GM18499 (cell line): ENCODE measurements at regions not wholly inside any gene's neighbourhood (a gene's known extent, or its start where the extent isn't known, plus 50 kb on each side); places are given as distances from the start of the nearest gene placed in this dataset.
"Not testable (repeated sequence)": the region's sequence is repeated elsewhere in the genome, so short reads cannot be mapped to it uniquely, and the experiment has no call there.

Experiments used
- ATAC-seq: cut with Tn5 transposase; IDR thresholded peaks from one replicate; pipeline ENCODE4 v1.9.1; 2021; ENCODE audit warnings: moderate number of reproducible peaks; ENCODE audit not compliant: insufficient read depth, unreplicated experiment

DNA sequence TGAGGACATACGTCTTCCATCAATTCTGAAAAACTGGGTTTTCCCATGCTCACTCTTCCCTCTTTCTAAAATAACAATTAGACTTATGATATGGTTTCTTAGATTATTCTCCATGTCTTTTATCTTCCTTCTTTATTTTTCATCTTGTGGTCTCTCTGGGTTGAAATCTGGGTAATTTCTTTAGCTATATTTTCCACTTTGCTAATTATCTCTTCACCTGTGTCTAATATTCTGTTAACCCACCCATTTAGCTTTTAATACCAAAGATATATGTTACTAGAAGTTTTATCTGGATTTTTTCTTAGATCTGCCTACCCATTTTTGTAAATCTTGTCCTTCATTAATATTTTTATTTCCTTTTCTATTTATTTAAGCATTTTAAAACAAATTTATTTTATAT is 121.8 kb downstream of the TENT5A start:
- ATAC-seq, result no peak

DNA sequence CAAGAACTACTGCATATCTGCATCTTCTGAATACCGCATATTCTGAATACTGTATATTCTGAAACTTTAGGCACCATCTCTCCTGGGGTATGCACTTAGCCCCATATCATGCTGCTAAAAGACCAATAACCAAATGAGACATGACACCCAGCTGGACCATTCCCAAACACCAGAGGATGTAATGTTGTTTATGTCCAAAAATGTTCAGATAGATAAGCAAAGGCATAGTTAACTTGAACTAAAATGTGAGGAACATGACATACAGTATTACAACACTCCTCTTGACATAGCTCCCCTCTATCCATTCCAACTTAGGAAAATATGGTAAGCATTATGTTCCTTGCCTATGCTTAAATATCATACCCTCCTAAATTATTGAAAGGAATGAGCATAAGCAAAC is 127.3 kb downstream of the TENT5A start:
- no peak for ATAC-seq

DNA sequence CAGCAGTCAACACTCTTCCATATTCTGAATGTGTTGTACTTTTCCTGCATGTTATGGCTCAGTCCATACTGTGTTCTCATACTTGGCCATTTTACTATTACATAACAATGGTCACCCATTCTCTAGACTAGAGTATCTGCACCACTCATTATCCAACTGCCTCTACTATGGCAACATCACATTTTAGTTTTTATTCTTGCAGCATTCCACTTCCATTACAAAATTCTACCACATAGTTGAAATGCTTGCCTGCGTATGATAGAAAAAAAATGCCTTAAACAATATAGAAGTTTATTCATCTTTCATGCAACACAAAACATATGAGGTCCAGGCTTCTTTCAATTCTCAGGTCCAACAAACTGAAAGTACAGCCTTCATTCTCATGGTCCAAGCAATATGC is 128.0 kb downstream of the TENT5A start:
- no peak for ATAC-seq

DNA sequence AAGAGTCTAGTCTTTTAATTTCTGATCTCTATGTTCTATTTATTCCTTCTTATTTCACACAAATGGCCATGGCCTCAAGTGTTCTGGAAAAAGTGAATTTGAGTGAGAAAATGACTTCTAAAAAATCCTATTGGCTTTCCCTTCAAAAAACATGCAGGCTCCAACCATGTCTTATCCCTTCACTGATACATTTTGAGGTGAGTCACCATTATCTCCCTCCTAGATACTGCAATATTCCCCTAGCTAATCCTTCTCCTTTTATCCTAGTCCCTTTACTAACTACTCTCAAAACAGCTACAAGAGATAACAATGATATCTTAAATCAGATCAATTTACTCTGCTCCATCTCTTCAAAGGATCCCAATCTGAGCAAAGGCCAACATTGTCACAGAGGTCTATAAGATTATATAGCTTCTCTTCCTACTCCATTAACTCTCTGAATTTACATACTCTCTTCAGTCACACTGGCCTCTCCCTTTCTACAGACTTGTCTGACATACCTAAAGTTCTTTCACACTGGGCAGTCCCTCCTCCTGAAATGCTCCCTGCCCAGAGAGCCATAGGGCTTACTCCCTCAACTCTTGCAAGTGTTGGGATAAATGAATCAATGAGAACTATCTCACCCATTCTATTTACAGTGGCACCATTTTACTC is 129.2 kb downstream of the TENT5A start:
- no peak for ATAC-seq

DNA sequence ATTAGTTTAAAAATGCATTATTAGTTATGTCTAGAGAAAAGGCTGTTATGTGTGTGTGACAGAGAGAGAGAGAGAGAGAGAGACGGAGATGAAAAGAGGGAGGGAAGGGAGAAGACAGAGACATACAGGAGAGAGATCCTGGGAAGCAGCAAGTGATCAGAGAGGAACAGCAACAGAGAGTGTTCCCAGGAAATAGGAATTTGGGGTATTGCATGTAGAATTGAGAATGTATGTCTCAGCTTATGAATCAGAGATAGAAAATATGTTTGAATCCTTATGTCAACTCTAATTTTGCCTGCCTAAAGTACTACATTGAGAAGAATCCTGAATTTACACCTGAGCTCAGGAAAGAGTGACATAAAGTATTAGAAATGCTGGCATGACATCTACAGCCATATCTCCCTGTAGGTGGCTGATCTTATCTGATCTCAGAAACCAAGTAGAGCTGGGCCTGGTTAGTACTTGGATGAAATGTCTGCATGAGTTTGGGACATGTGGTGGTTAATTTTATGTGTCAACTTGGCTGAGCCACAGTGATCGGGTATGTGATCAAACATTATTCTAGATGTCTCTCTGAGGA is 130.6 kb downstream of the TENT5A start:
- ATAC-seq, result no peak

DNA sequence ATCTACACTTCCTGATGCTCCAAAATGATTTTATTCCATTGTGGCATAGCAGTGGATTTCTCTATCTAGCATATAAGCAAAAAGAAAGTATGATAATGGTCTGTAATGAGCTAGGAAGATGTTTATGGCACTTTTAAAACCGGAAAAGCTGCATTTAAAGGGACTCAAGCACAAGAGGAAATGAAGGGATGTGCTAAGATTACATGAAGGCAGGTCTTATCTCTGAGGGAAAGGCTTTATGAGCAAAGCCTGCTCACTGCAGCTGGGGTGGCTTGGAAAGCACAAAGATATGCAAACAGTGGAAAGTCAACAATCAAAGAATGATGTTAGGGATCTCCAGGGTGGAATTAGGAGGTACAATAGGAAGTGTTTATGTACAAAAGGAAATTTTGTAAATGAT is 138.2 kb downstream of the TENT5A start:
- ATAC-seq, result no peak

DNA sequence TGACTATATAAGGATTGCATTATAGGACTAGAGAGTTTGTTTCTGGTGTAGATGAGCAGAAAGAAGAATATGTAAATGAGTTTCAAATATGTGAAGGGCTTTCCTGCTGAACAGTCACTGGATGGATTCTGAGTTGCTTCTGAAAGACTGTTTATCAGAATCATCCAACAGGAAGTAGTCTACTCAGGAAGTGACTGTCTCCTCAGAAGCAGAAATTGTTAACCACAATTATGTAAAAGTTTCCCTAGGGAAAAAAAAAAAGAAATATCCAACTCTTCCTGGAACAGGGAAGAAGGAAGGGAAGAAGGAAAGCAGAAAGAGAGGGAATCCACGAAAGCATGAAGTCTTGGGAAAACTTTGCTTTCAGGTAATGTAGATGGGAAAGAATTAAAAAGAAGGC is 138.9 kb downstream of the TENT5A start:
- no peak for ATAC-seq

DNA sequence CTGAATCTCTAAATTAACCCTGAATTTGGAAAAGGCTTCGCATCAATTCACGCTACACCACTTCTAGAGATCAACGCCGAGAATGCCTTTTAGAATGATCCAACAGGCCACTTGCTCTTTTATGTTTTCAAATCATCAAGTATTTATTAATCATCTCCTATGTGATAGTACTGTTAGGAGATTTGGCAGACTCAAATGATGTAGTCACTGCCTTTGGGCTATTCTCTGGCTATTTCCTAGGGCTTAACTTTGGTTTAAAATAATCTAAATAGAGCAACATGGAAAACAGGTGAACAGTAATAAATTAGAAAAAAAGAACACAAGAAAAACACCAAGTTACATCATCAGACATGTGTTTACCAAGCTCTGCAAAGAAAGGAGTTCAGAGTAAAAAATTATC is 140.3 kb downstream of the TENT5A start:
- no peak for ATAC-seq

DNA sequence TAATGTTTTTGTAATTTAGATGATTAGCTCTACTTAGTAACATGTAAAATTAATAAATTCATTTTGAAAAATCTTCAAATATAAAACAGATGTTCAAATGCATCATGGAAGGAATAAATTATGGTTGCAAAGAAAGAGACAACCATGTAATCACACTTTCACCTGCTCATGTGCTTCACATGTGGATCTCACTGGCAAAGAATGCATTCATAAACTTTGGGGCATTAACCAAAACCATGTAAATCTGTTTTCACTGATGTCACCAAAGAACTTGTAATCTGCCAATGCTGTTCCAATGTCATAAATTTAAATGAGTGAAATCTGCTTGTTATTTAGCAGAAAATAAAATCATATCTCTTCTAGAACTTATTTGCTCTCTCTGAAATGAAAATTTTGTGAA is 142.7 kb downstream of the TENT5A start:
- no peak for ATAC-seq

DNA sequence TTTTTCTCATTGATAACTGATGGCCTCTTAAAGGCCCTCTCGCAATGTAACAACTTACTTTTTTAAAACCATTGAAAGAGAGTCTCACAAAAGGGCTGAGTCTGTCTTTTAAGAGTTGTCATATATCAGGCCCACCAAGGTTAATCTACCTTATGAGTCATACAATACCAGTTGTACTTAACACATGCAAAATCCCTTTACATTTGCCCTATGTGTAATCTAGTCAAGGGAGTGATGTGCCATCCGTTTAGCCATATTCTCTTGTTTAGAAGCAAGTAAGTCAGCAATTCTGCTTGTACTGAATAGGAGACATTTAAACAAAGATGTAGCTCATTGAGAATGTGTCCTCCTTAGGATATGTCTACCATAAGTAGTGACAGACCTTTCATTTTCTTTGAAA is 143.7 kb downstream of the TENT5A start:
- ATAC-seq, result no peak

DNA sequence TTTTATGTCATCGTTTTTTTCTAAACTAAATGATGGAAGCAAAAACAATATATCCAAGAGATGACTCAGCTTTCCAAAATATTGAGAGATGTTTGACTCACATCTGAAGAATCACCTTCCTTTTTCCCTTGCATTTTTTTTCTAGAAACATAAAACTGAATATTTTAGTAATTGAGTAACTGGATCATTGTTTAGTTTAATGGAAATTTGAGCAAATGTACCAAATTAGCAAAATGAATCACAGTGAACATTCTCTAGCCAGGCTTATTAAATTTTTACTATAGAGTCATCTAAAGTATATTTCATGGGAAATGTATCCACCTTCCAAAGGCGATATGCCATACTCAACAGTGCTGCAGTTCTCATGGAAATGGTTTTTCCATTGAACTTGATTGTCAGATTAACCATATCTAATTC is 145.5 kb downstream of the TENT5A start:
- no peak for ATAC-seq

DNA sequence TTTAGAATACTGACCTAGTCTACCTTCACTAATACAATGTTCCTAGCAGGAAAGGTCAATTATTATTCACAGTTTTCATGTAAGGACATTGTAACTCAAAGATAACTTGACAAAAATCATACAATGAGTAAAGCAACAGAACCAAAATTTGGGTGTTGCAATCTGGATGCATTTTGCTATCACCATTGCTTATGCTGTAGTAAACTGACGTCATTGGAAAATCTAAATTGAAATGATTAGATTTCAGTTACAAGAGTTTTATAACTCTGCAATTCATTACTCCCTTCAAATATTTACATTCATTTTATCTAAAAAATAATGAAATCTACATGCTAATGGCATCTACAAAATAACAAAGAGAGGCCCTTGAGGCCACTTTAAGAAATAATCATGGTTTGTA is 147.0 kb downstream of the TENT5A start:
- ATAC-seq, result no peak

DNA sequence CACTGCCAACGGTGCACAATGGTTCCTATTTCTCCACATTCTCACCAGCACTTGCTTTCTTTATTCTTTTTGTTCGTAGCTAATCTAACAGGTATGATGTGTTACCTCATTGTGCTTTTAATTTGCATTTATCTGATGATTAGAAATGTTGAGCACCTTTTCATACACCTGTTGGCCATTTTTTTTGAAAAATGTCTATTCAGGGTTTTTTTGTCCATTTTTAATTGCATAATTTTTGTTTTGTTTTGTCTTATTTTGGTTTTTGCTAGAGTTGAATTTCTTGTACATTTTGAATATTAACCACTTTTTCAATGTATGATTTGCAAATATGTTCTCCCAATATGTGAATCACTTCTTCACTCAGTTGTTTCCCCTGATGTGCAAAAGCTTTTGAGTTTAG is 150.6 kb downstream of the TENT5A start:
- ATAC-seq, result no peak

DNA sequence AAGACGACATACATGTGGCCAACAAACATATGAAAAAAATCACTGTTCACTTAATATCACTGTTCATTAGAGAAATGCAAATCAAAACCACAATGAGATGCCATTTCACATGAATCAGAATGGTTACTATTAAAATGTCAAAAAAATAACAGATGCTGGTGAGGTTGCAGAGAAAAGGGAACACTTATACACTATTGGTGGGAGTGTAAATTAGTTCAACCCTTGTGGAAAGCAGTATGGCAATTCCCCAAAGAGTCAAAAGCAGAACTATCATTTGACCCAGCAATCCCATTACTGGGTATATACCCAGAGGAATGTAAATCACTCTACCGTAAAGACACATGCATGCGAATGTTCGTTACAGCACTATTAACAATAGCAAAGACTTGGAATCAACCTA is 152.0 kb downstream of the TENT5A start:
- ATAC-seq, result not testable (repeated sequence)

DNA sequence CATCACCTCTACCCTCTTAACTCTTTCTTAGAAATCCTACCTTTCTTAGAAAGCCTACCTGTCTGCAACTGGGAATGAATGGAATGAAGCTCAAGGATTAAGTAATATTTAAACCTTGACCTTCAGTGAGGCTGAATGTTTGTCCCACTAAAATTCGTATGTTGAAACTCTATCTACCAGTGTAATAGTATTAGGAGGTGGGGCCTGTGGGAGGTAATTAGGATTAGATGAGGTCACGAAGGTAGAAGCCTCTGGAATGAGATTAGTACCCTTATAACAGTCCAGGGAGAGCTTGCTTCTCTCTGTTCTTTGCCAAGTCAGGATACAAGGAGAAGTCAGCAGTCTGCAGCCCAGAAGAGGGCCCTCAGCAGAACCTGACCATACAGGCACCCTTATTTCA is 158.0 kb downstream of the TENT5A start:
- ATAC-seq, result no peak

DNA sequence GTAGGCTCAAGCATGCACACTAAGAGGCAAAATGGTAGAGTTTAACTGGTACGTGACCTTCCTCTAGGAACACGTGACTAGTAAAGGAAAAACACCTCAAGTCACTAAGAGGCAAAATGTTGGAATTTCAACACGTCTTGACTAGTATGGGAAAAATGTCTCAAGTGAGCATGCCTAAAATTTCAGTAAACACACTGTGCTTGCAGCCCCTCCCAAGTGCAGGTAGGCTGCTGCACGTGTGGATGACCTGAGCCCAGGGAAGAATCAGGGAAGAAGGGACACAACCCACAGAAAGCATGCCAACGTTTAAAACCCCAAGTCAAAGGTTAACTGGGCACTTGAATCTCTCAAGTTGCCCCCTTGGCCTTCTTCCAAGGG is 162.2 kb downstream of the TENT5A start:
- ATAC-seq, result no peak

DNA sequence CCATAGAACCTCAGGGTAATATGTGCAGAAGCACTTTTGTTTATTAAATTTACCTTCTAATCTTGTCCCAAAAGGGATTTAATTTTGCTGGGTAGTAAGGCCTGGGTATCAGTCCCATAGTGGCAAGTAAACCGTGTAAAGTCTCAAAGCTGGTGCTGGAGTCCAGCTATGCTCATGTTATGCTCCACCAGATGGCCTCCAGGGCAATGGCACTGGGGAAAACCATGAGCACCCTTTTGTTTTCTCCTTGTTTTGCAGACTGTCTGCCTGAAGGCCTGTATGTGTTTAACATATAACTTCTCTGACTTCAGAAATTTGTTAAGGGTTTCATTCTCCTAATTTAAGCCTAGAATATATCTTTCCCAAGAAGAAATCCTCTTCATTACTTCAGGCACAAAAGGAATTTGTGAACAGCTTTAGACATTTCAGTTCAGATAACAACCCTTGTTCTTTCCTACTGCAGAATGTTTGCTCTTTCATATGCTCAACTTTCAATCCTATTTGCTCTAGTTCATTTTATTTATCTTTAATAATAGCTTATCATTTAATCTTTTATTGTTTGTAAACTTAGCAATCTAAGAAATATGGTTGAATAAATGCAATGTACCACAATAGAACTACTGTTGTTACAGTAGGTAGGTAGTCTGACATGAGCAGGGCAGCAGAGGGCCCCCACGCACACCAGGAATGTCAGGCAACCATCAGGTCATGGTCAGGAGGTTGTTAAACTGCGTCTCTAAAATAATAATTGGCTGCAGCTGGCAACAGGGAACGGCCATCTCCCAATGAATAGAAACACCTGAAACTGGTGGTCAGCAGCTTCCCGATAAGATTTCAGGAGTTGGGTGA is 162.8 kb downstream of the TENT5A start:
- ATAC-seq, result no peak

DNA sequence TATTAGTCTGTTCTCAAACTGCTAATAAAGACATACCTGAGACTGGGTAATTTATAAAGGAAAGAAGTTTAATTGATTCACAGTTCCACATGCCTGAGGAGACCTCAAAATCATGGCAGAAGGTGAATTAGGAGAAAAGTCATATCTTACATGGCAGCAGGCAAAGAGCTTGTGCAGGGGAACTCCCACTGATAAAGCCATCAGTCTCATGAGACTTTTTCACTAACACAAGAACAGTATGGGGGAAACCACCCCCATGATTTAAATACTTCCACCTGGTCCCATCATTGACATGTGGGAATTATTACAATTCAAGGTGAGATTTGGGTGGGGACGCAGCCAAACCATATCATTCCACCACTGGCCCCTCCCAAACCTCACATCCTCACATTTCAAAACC is 166.8 kb downstream of the TENT5A start:
- not testable (repeated sequence) for ATAC-seq

DNA sequence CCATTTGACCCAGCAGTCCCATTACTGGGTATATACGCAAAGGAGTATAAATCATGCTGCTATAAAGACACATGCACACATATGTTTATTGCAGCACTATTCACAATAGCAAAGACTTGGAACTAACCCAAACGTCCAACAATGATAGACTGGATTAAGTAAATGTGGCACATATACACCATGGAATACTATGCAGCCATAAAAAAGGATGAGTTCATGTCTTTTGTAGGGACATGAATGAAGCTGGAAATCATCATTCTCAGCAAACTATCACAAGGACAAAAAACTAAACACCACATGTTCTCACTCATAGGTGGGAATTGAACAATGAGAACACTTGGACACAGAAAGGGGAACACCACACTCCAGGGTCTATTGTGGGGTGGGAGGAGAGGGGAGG is 168.3 kb downstream of the TENT5A start:
- not testable (repeated sequence) for ATAC-seq

DNA sequence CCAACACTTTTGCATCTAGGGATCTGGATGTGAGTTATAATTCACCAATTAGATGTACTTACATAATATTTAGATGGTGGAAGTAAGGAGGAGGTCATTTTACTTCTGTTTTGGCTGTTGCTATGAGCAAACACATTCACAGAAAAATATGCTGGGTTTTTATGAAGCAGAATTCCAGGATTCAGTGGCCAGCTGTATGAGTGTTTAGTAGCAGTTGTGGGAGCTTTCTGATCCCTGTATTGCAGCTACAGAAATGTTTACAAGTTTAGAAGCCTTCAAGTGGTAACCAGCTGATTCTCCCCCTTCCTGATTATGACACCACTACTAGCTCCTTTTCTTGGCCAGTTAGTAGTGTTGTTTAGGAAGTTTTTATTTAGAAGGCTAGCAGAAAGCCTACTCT is 177.0 kb downstream of the TENT5A start:
- ATAC-seq, result no peak

DNA sequence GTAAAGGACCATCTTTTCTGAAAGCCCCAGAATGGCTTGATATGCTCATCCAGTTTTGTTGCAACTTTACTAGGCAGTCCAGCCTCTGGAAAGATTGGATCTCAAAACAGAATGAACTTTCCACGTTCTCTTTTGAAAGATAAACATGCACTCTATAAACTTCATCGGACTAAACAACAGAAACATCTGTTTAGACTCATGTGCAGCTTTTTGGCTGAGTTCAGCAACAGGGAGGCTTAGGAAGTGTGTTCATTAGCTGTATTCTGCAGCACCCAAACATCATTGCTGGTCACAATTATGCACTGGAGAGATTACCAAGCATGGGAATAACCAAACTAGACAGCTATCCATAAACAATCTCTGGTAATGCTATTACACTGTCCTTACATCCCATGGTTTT is 180.5 kb downstream of the TENT5A start:
- no peak for ATAC-seq

DNA sequence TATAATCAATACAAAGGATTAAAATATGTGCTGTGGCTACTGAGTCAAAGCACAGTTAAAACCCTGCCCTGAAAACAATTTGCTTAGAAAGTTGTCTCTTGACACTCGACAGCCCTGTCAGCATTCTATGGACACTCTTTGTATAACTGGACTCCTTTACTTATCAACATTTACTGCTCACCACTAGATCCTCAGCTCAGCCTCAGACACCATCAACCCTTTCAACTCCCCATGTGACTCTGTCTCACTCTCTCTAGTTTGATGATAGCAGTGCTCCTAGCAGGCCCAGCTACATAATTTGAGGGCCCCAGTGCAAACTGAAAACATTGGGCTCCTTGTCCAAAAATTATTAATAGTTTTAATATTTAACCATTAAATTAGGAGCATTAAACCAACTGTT is 181.8 kb downstream of the TENT5A start:
- ATAC-seq, result no peak
